ENCODE measurements at regions not wholly inside any gene's neighbourhood (a gene's known extent, or its start where the extent isn't known, plus 50 kb on each side); places are given as distances from the start of the nearest gene placed in this dataset.

GRCh38 chrX:69237236-69237635, 72.0 kb upstream of the PJA1 start:
- no peak for TF ChIP-seq REST (IDR thresholded peaks at IDR 0.05; ENCODE audit: insufficient read depth in 1 of 2, low read depth in 2 of 2, low read length in 2 of 2)
- no peak for TF ChIP-seq POLR2AphosphoS5 (IDR thresholded peaks at IDR 0.05; ENCODE audit: low read depth, low read length)
- no peak for TF ChIP-seq SIN3A (IDR thresholded peaks at IDR 0.05; ENCODE audit: borderline replicate concordance, insufficient read depth, low read length)
- TF ChIP-seq TAF1 (IDR thresholded peaks at IDR 0.05; ENCODE audit: borderline replicate concordance, insufficient read depth, low read length), result no peak

Measured in PFSK-1 (cell line).